ENCODE measurements at regions not wholly inside any gene's neighbourhood (a gene's known extent, or its start where the extent isn't known, plus 50 kb on each side); places are given as distances from the start of the nearest gene placed in this dataset.
"Not testable (repeated sequence)": the region's sequence is repeated elsewhere in the genome, so short reads cannot be mapped to it uniquely, and the experiment has no call there.

DNA sequence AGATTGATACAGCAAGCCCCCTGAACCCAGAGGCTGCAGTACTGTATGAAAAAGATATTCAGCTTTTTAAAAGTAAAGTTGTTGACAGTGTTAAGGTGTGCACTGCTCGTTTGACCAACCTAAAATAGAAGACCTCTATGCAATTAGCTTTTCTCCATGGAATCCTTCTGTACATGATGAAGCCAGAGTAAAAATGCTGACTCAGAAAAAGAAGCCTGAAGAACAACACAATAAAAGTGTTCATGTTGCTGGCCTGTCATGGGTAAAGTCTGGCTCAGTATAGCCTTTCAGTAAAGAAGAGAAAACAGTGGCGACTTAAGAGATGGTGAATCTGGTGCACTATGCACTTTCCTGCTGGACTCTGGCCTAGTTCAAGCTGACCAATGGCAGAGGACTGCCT, 473.8 kb downstream of the CDH10 start:
- TF ChIP-seq, protein P1, sequence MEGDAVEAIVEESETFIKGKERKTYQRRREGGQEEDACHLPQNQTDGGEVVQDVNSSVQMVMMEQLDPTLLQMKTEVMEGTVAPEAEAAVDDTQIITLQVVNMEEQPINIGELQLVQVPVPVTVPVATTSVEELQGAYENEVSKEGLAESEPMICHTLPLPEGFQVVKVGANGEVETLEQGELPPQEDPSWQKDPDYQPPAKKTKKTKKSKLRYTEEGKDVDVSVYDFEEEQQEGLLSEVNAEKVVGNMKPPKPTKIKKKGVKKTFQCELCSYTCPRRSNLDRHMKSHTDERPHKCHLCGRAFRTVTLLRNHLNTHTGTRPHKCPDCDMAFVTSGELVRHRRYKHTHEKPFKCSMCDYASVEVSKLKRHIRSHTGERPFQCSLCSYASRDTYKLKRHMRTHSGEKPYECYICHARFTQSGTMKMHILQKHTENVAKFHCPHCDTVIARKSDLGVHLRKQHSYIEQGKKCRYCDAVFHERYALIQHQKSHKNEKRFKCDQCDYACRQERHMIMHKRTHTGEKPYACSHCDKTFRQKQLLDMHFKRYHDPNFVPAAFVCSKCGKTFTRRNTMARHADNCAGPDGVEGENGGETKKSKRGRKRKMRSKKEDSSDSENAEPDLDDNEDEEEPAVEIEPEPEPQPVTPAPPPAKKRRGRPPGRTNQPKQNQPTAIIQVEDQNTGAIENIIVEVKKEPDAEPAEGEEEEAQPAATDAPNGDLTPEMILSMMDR (conservative IDR thresholded peaks at IDR 0.05; ENCODE audit: low read length): not testable (repeated sequence)
- not testable (repeated sequence) for TF ChIP-seq EZH2phosphoT487 (IDR thresholded peaks at IDR 0.05; ENCODE audit: borderline replicate concordance)

Data from Loucy (cell line).